Fibroblast of lung (primary cell): ENCODE measurements at regions not wholly inside any gene's neighbourhood (a gene's known extent, or its start where the extent isn't known, plus 50 kb on each side); places are given as distances from the start of the nearest gene placed in this dataset.

Source experiments
- DNase-seq, 2 donors: peaks; one replicate each; pipeline versions ENCODE4 v3.0.0 to v3.0.0-alpha.2; 2010; ENCODE audit warnings: low read depth in 2 of 2
- H2AFZ ChIP-seq: 2 replicates; pipeline ENCODE4 v1.5.1; 2012; ENCODE audit warnings: low read length, control low read depth, inconsistent platforms
- H3K27ac ChIP-seq: 2 replicates; pipeline ENCODE4 v1.5.1; 2011; ENCODE audit warnings: low read length, control low read depth; ENCODE audit not compliant: insufficient read depth
- H3K27me3 ChIP-seq: 2 replicates; pipeline ENCODE4 v1.5.1; 2011; ENCODE audit warnings: mild to moderate bottlenecking, low read length; ENCODE audit not compliant: control insufficient read depth, insufficient read depth
- H3K36me3 ChIP-seq: 2 replicates; pipeline ENCODE4 v1.5.1; 2011; ENCODE audit warnings: low read length; ENCODE audit not compliant: control insufficient read depth, insufficient read depth
- H3K4me1 ChIP-seq: 2 replicates; pipeline ENCODE4 v1.5.1; 2011; ENCODE audit warnings: low read length; ENCODE audit not compliant: control insufficient read depth, insufficient read depth; ENCODE audit errors: extremely low read depth
- H3K4me2 ChIP-seq: 2 replicates; pipeline ENCODE4 v1.5.1; 2011; ENCODE audit warnings: low read length, control low read depth; ENCODE audit not compliant: insufficient read depth; ENCODE audit errors: extremely low read depth
- H3K4me3 ChIP-seq, 4 experiments: fragments of 200-600 bp in 1 of 4; sonication (generic) in 1 of 4; replicated peaks in 1 of 4; 2 replicates each; pipeline ENCODE4 v1.5.1; 2011 to 2016; ENCODE audit warnings: low read length in 4 of 4, low read depth in 3 of 4, mild to moderate bottlenecking in 3 of 4, control low read depth in 2 of 4, inconsistent platforms in 1 of 4, mixed read lengths in 1 of 4; ENCODE audit not compliant: insufficient read depth in 1 of 4; ENCODE audit errors: control extremely low read depth in 1 of 4
- H3K79me2 ChIP-seq: 2 replicates; pipeline ENCODE4 v1.5.1; 2012; ENCODE audit warnings: mild to moderate bottlenecking, low read length, inconsistent platforms; ENCODE audit not compliant: control insufficient read depth, insufficient read depth
- H3K9ac ChIP-seq: 2 replicates; pipeline ENCODE4 v1.5.1; 2011; ENCODE audit warnings: mild to moderate bottlenecking, low read length, control low read depth; ENCODE audit not compliant: insufficient read depth
- H3K9me3 ChIP-seq: 2 replicates; pipeline ENCODE4 v1.5.1; 2012; ENCODE audit warnings: low read depth, low read length; ENCODE audit not compliant: control insufficient read depth, insufficient read depth
- H4K20me1 ChIP-seq: 2 replicates; pipeline ENCODE4 v1.5.1; 2011; ENCODE audit warnings: low read length; ENCODE audit not compliant: control insufficient read depth, insufficient read depth; ENCODE audit errors: extremely low read depth
- EZH2 ChIP-seq: IDR thresholded peaks from 2 replicates; pipeline ENCODE4 v1.5.1; 2012; ENCODE audit warnings: low read length, control low read depth, mild to moderate bottlenecking; ENCODE audit errors: missing control alignments
- TF ChIP-seq, protein P1 (sequence below), 2 donors: IDR thresholded peaks in 1 of 2; conservative IDR thresholded peaks in 1 of 2; 1 replicate in 1 of 2; 2 replicates in 1 of 2; pipeline ENCODE4 v1.5.1; 2011 to 2012; ENCODE audit warnings: low read length in 2 of 2, control low read depth in 1 of 2, inconsistent platforms in 1 of 2, low read depth in 1 of 2, mild to moderate bottlenecking in 1 of 2

DNA sequence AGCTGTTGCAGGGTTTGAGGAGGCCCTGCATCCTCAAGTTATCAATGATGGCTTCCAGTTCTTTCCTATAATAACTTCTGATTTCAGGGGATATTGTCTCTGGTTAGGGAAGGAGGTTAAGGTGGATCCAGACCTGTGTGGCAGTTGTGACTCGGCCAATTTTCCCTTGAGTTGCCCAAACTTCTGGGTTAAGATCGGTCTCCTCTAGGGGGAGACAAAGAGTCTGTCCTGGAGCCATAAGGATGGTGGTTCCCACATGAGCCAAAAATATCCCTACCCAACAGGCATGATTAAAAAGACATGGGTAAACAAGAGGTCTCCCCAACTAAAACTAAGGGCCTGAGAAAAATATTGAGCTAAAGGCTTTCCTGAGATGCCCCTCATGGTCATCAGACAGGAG is 227.5 kb upstream of the MDFIC2 start:
- H3K9me3 ChIP-seq: no peaks in the 10 kb centered on the region

DNA sequence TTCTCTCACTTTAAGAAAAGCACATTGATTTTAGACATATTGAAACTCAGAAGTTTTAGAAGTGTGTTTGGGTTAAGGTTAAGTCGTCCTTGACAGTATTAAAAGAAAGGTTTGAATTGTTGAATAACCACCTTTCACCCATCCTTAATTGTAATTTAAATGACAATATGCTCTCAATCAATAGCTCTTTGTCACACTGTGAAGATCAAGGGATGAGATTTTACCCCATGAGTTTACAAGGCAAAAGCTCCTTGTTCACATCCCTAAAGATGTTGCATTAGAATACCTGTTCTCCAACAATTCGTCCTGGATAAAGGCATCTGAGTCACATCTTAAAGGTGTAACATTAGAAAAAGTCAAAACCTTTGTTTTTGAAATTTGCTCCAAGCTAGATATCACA is 220.4 kb upstream of the MDFIC2 start:
- Histone ChIP-seq H3K79me2 (no peaks in the 10 kb centered on the region), H3K9ac (no peak overlapping the region), H4K20me1 (no peaks in the 10 kb centered on the region), H3K36me3 (no peaks in the 10 kb centered on the region), H3K4me3 (no peak overlapping the region), H2AFZ (no peak overlapping the region), H3K4me2 (no peak overlapping the region), H3K27me3 (no peaks in the 10 kb centered on the region), H3K4me1 (no peaks in the 10 kb centered on the region), H3K27ac (no peak overlapping the region), H3K9me3 (no peaks in the 10 kb centered on the region)
- TF ChIP-seq, protein P1, sequence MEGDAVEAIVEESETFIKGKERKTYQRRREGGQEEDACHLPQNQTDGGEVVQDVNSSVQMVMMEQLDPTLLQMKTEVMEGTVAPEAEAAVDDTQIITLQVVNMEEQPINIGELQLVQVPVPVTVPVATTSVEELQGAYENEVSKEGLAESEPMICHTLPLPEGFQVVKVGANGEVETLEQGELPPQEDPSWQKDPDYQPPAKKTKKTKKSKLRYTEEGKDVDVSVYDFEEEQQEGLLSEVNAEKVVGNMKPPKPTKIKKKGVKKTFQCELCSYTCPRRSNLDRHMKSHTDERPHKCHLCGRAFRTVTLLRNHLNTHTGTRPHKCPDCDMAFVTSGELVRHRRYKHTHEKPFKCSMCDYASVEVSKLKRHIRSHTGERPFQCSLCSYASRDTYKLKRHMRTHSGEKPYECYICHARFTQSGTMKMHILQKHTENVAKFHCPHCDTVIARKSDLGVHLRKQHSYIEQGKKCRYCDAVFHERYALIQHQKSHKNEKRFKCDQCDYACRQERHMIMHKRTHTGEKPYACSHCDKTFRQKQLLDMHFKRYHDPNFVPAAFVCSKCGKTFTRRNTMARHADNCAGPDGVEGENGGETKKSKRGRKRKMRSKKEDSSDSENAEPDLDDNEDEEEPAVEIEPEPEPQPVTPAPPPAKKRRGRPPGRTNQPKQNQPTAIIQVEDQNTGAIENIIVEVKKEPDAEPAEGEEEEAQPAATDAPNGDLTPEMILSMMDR (conservative IDR thresholded peaks at IDR 0.05 in 1 of 2, IDR thresholded peaks at IDR 0.05 in 1 of 2; ENCODE audit: low read depth in 1 of 2, low read length in 2 of 2): no peak
- no peak for TF ChIP-seq EZH2
- no peak for DNase-seq

More for the DNA sequence above, 227.5 kb upstream of the MDFIC2 start:
- H3K79me2 ChIP-seq: no peaks in the 10 kb centered on the region
- H3K36me3 ChIP-seq: no peaks in the 10 kb centered on the region
- DNase-seq: no peak
- no peak overlapping the region for H3K4me2 ChIP-seq
- H3K4me3 ChIP-seq: no peak overlapping the region
- no peaks in the 10 kb centered on the region for H4K20me1 ChIP-seq
- no peaks in the 10 kb centered on the region for H3K27me3 ChIP-seq
- no peak overlapping the region for H2AFZ ChIP-seq
- TF ChIP-seq, protein P1 (conservative IDR thresholded peaks at IDR 0.05 in 1 of 2, IDR thresholded peaks at IDR 0.05 in 1 of 2; ENCODE audit: low read depth in 1 of 2, low read length in 2 of 2): peak in 1 of 2 donors; percentile 21
- no peak for TF ChIP-seq EZH2
- H3K27ac ChIP-seq: no peak overlapping the region
- no peak overlapping the region for H3K9ac ChIP-seq
- H3K4me1 ChIP-seq: no peaks in the 10 kb centered on the region

DNA sequence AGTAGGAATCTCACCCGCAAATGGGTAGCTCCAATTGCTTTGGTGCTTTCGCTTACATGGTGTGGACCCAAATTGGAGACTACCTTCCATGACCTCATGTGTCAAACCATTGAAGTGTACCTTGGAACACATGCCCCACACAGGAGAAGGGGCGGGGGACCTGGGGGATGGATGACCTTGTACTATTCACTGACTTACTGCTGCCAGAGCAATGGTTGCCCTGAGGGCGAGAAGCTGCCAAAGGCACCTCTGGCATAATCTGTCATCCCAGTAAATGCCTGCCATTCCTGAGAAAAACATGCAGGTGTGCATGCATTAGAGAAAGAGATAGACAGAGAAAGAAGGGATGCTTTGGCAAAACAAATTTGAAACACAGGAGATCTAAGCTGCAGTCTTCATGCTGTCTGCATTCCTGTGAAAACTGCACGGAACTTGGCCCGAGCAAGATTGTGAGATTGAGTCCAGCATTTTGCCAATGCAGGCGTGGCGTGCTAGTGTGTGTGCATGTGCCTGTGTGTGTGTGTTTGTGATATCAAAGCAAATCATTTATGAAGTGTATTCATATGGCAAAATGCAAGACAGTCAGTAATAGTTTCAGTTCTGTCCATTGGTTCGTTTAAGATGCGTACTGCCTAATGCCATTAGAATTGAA is 219.5 kb upstream of the MDFIC2 start:
- no peak for DNase-seq

More for the DNA sequence above, 219.5 kb upstream of the MDFIC2 start:
- Histone ChIP-seq H3K4me2 (no peak overlapping the region), H3K4me3 (no peak overlapping the region), H3K4me1 (no peaks in the 10 kb centered on the region), H3K9ac (no peak overlapping the region), H3K27ac (no peak overlapping the region), H3K9me3 (no peaks in the 10 kb centered on the region), H3K36me3 (no peaks in the 10 kb centered on the region), H3K79me2 (no peaks in the 10 kb centered on the region), H4K20me1 (no peaks in the 10 kb centered on the region), H3K27me3 (no peaks in the 10 kb centered on the region), H2AFZ (no peak overlapping the region)
- TF ChIP-seq, protein P1 (conservative IDR thresholded peaks at IDR 0.05 in 1 of 2, IDR thresholded peaks at IDR 0.05 in 1 of 2; ENCODE audit: low read depth in 1 of 2, low read length in 2 of 2): no peak
- no peak for TF ChIP-seq EZH2
